C4-2B (cell line): ENCODE measurements at regions not wholly inside any gene's neighbourhood (a gene's known extent, or its start where the extent isn't known, plus 50 kb on each side); places are given as distances from the start of the nearest gene placed in this dataset.
"Not testable (repeated sequence)": the region's sequence is repeated elsewhere in the genome, so short reads cannot be mapped to it uniquely, and the experiment has no call there.

ENCODE experiments used
- ZFX ChIP-seq: fragments of 450-650 bp; IDR thresholded peaks from 2 replicates; pipeline ENCODE4 v1.6.1; 2017
- TF ChIP-seq, protein P1 (sequence below): fragments of 450-650 bp; conservative IDR thresholded peaks from 2 replicates; pipeline ENCODE4 v1.5.1; 2017; ENCODE audit warnings: mild to moderate bottlenecking

GRCh38 chr1:65657609-65658008, 135.1 kb upstream of the PDE4B start:
- TF ChIP-seq, protein P1, sequence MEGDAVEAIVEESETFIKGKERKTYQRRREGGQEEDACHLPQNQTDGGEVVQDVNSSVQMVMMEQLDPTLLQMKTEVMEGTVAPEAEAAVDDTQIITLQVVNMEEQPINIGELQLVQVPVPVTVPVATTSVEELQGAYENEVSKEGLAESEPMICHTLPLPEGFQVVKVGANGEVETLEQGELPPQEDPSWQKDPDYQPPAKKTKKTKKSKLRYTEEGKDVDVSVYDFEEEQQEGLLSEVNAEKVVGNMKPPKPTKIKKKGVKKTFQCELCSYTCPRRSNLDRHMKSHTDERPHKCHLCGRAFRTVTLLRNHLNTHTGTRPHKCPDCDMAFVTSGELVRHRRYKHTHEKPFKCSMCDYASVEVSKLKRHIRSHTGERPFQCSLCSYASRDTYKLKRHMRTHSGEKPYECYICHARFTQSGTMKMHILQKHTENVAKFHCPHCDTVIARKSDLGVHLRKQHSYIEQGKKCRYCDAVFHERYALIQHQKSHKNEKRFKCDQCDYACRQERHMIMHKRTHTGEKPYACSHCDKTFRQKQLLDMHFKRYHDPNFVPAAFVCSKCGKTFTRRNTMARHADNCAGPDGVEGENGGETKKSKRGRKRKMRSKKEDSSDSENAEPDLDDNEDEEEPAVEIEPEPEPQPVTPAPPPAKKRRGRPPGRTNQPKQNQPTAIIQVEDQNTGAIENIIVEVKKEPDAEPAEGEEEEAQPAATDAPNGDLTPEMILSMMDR, result not testable (repeated sequence)
- TF ChIP-seq ZFX, result not testable (repeated sequence)
